ENCODE measurements at regions not wholly inside any gene's neighbourhood (a gene's known extent, or its start where the extent isn't known, plus 50 kb on each side); places are given as distances from the start of the nearest gene placed in this dataset.

DNA sequence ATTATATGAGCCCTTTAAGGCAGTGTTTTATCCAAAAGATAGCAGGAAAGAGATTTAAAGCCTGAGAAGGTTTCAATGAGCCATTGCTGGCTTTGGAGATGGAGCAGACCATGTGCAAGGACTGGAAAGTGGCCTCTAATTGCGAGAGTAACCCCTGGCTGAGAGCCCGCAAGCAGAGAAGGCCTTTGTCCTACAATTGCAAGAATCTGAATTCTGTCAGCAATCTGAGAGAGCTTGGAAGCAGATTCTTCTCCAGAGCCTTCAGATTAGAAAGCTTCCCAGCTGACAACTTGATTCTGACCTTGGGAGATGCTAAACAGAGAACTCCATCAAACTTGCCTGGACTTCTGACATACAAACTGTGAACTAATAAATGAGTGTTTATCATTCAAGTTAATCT lies 528.7 kb upstream of the KLF12 start:
- no peak overlapping the region for H4K5ac ChIP-seq (ENCODE audit: insufficient read length, low read depth, low read length)
- no peaks in the 10 kb centered on the region for H3K79me2 ChIP-seq (ENCODE audit: control insufficient read depth in 1 of 2, insufficient read depth in 2 of 2, low read length in 2 of 2)
- no peaks in the 10 kb centered on the region for H3K36me3 ChIP-seq (ENCODE audit: control insufficient read depth in 2 of 4, insufficient read depth in 4 of 4, low read length in 3 of 4)
- H3K9me3 ChIP-seq (ENCODE audit: insufficient read depth in 2 of 2, low read depth in 1 of 2, low read length in 1 of 2) = no peaks in the 10 kb centered on the region
- no peaks in the 10 kb centered on the region for H3K79me1 ChIP-seq (ENCODE audit: low read depth, low read length)
- H3K27me3 ChIP-seq (replicated peaks in 1 of 4; ENCODE audit: control insufficient read depth in 3 of 4, extremely low read depth in 1 of 4, insufficient read depth in 3 of 4, low read length in 3 of 4) = no peaks in the 10 kb centered on the region
- H2BK20ac ChIP-seq (ENCODE audit: low read length) = no peak overlapping the region
- no peak overlapping the region for H3K4me3 ChIP-seq (ENCODE audit: extremely low read depth in 1 of 4, insufficient read depth in 2 of 4, low read depth in 3 of 4, low read length in 4 of 4)
- H2BK15ac ChIP-seq (ENCODE audit: low read length) = no peak overlapping the region
- H2AK5ac ChIP-seq (ENCODE audit: low read depth, low read length) = no peak overlapping the region
- no peak overlapping the region for H3K4me2 ChIP-seq (ENCODE audit: insufficient read depth in 1 of 2, low read depth in 2 of 2, low read length in 2 of 2)
- H2BK5ac ChIP-seq (ENCODE audit: low read depth, low read length) = no peak overlapping the region
- H3K4ac ChIP-seq (replicated peaks; ENCODE audit: insufficient read length, low read depth, low read length) = no peak overlapping the region
- CTCF ChIA-PET (ENCODE audit: partially characterized antibody) = no interaction called here
- peaks cover 0 to 3% (median 0%) of the 10 kb centered on the region in 4 experiments; a peak in 1 of 7 replicates for H3K4me1 ChIP-seq (replicated peaks in 1 of 4; ENCODE audit: control insufficient read depth in 3 of 4, insufficient read depth in 4 of 4, low read length in 3 of 4)
- H2BK120ac ChIP-seq (replicated peaks; ENCODE audit: low read depth, low read length) = no peak overlapping the region
- no peak overlapping the region for H2BK12ac ChIP-seq (ENCODE audit: low read depth, low read length)
- FAIRE-seq (no peak), DNase-seq (ENCODE audit: low read depth in 1 of 2, low spot score in 2 of 2) (no peak)
- H3K9ac ChIP-seq (replicated peaks in 1 of 4; ENCODE audit: extremely low read depth in 1 of 4, low read depth in 3 of 4, low read length in 3 of 4) = no peak overlapping the region
- no peak overlapping the region for H2AFZ ChIP-seq (ENCODE audit: low read length)
- H4K8ac ChIP-seq (ENCODE audit: extremely low read depth, insufficient read depth, low read length) = no peak overlapping the region
- no peaks in the 10 kb centered on the region for H4K20me1 ChIP-seq (replicated peaks in 1 of 2; ENCODE audit: control insufficient read depth in 1 of 2, insufficient read depth in 2 of 2, low read length in 2 of 2)
- no peak overlapping the region for H3K18ac ChIP-seq (ENCODE audit: extremely low read depth, low read length)
- H4K91ac ChIP-seq (replicated peaks; ENCODE audit: insufficient read length, low read length) = no peak overlapping the region
- H3K56ac ChIP-seq (replicated peaks; ENCODE audit: insufficient read length, low read depth, low read length) = no peak overlapping the region
- WGBS, 2 experiments (ENCODE audit: extremely low coverage in 1 of 2, insufficient coverage in 1 of 2, insufficient read length in 1 of 2, insufficient replicate concordance in 2 of 2, low coverage in 1 of 2, low lambda C conversion rate in 2 of 2, missing lambda C conversion rate in 1 of 2) = 100% methylated on average over 2 of the region's 2 CpGs; no CpG with 5 or more reads in 1 of the 2 experiments
- no peak overlapping the region for H3K14ac ChIP-seq (ENCODE audit: insufficient read length)
- no peak overlapping the region for H3K23ac ChIP-seq (ENCODE audit: insufficient read length)
- H3K23me2 ChIP-seq (ENCODE audit: low read depth, low read length) = no peaks in the 10 kb centered on the region
- H3K27ac ChIP-seq (ENCODE audit: low read depth, low read length) = no peak overlapping the region
- POLR2A ChIA-PET (ENCODE audit: partially characterized antibody) = no interaction called here
- no peak for TF ChIP-seq BACH1 (IDR thresholded peaks at IDR 0.05; ENCODE audit: low read length)
- no peak for TF ChIP-seq ATF2 (IDR thresholded peaks at IDR 0.05; ENCODE audit: low read length)
- TF ChIP-seq CHD2 (IDR thresholded peaks at IDR 0.05; ENCODE audit: low read length) = no peak
- no peak for TF ChIP-seq TEAD4 (IDR thresholded peaks at IDR 0.05; ENCODE audit: low read depth, low read length)
- TF ChIP-seq, protein P1, sequence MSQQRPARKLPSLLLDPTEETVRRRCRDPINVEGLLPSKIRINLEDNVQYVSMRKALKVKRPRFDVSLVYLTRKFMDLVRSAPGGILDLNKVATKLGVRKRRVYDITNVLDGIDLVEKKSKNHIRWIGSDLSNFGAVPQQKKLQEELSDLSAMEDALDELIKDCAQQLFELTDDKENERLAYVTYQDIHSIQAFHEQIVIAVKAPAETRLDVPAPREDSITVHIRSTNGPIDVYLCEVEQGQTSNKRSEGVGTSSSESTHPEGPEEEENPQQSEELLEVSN (IDR thresholded peaks at IDR 0.05) = no peak
- TF ChIP-seq BCL11A (IDR thresholded peaks at IDR 0.05; ENCODE audit: low read depth in 2 of 2, low read length in 2 of 2) = no peak
- TF ChIP-seq RXRA (IDR thresholded peaks at IDR 0.05; ENCODE audit: insufficient read depth, low read depth, low read length) = no peak
- TF ChIP-seq POLR2AphosphoS5 (IDR thresholded peaks at IDR 0.05; ENCODE audit: low read depth, low read length) = no peak
- TF ChIP-seq POLR2A (IDR thresholded peaks at IDR 0.05; ENCODE audit: control extremely low read depth in 1 of 2, low read depth in 2 of 2, low read length in 2 of 2) = no peak
- no peak for TF ChIP-seq CHD1 (IDR thresholded peaks at IDR 0.05; ENCODE audit: low read depth, low read length)
- no peak for TF ChIP-seq POU5F1 (IDR thresholded peaks at IDR 0.05; ENCODE audit: low read depth, low read length)
- TF ChIP-seq SP1 (IDR thresholded peaks at IDR 0.05; ENCODE audit: low read depth, low read length) = no peak
- TF ChIP-seq SIRT6 (IDR thresholded peaks at IDR 0.05; ENCODE audit: low read length) = no peak
- TF ChIP-seq BRCA1 (IDR thresholded peaks at IDR 0.05; ENCODE audit: low read depth, low read length) = no peak
- no peak for TF ChIP-seq YY1 (IDR thresholded peaks at IDR 0.05; ENCODE audit: low read depth, low read length)
- no peak for TF ChIP-seq TAF1 (IDR thresholded peaks at IDR 0.05; ENCODE audit: low read depth, low read length)
